Thoracic aorta (tissue), 2 donors: ENCODE measurements at regions not wholly inside any gene's neighbourhood (a gene's known extent, or its start where the extent isn't known, plus 50 kb on each side); places are given as distances from the start of the nearest gene placed in this dataset.

ENCODE experiments used
- ATAC-seq: fragments of 150-250 bp; one replicate; pipeline ENCODE4 v1.8.0; 2017; ENCODE audit warnings: low read depth; ENCODE audit not compliant: insufficient number of reproducible peaks, low FRiP score
- DNase-seq: peaks from one replicate; pipeline ENCODE4 v3.0.0-alpha.2; 2020; ENCODE audit warnings: low spot score
- H3K27ac ChIP-seq, 2 donors: fragments of 200-600 bp; sonication (generic); 1 replicate in 1 of 2; 2 replicates in 1 of 2; pipeline ENCODE4 v1.5.1; 2016; ENCODE audit warnings: mild to moderate bottlenecking in 2 of 2, moderate library complexity in 2 of 2
- H3K27me3 ChIP-seq: fragments of 200-600 bp; sonication (generic); replicated peaks from 2 replicates; pipeline ENCODE4 v1.6.0; 2016; ENCODE audit warnings: mild to moderate bottlenecking; ENCODE audit not compliant: insufficient read depth
- H3K36me3 ChIP-seq: fragments of 200-600 bp; sonication (generic); one replicate; pipeline ENCODE4 v1.5.1; 2016
- H3K4me1 ChIP-seq, 2 donors: fragments of 200-600 bp; sonication (generic); 1 replicate in 1 of 2; 2 replicates in 1 of 2; pipeline versions ENCODE4 v1.5.1 to v1.6.0; 2016; ENCODE audit warnings: low read depth in 2 of 2, mild to moderate bottlenecking in 1 of 2; ENCODE audit not compliant: control insufficient read depth in 1 of 2
- H3K4me3 ChIP-seq: fragments of 200-600 bp; sonication (generic); 2 replicates; pipeline ENCODE4 v1.5.1; 2016; ENCODE audit warnings: mild to moderate bottlenecking
- H3K9me3 ChIP-seq: fragments of 200-600 bp; sonication (generic); 2 replicates; pipeline ENCODE4 v1.5.1; 2016
- CTCF ChIP-seq: fragments of 200-600 bp; sonication (generic); IDR thresholded peaks from one replicate; pipeline ENCODE4 v1.5.1; 2019; ENCODE audit warnings: antibody characterized with exemption

- Histone ChIP-seq H3K4me3 (no peak overlapping the region), H3K27ac (no peak overlapping the region), H3K27me3 (no peaks in the 10 kb centered on the region), H3K36me3 (no peaks in the 10 kb centered on the region), H3K9me3 (no peaks in the 10 kb centered on the region), H3K4me1 (no peaks in the 10 kb centered on the region)
- no peak for DNase-seq
- ATAC-seq: no peak
- no peak for TF ChIP-seq CTCF
Observed at GRCh38 chr5:130528474-130528873, 624.2 kb downstream of the CHSY3 start.

GRCh38 chr5:130526708-130527107, 622.4 kb downstream of the CHSY3 start:
- Histone ChIP-seq H3K36me3 (no peaks in the 10 kb centered on the region), H3K4me3 (no peak overlapping the region), H3K9me3 (no peaks in the 10 kb centered on the region), H3K4me1 (no peaks in the 10 kb centered on the region), H3K27ac (no peak overlapping the region), H3K27me3 (no peaks in the 10 kb centered on the region)
- no peak for ATAC-seq
- DNase-seq: no peak
- TF ChIP-seq CTCF: no peak

GRCh38 chr5:130520211-130520610, 615.9 kb downstream of the CHSY3 start:
- Histone ChIP-seq H3K9me3 (peaks cover 16% of the 10 kb centered on the region), H3K36me3 (no peaks in the 10 kb centered on the region), H3K27ac (no peak overlapping the region), H3K27me3 (no peaks in the 10 kb centered on the region), H3K4me3 (no peak overlapping the region), H3K4me1 (no peaks in the 10 kb centered on the region)
- TF ChIP-seq CTCF: no peak
- DNase-seq: no peak
- ATAC-seq: no peak

- Histone ChIP-seq H3K27me3 (no peaks in the 10 kb centered on the region), H3K4me1 (no peaks in the 10 kb centered on the region), H3K36me3 (no peaks in the 10 kb centered on the region), H3K4me3 (no peak overlapping the region), H3K9me3 (peaks cover 16% of the 10 kb centered on the region), H3K27ac (no peak overlapping the region)
- TF ChIP-seq CTCF: no peak
- DNase-seq (no peak), ATAC-seq (no peak)
Observed at GRCh38 chr5:130514984-130515690, 610.9 kb downstream of the CHSY3 start.

- H3K9me3 ChIP-seq: no peaks in the 10 kb centered on the region
- H3K36me3 ChIP-seq: no peaks in the 10 kb centered on the region
- DNase-seq (no peak), ATAC-seq (no peak)
- no peaks in the 10 kb centered on the region for H3K27me3 ChIP-seq
- no peak overlapping the region for H3K4me3 ChIP-seq
- TF ChIP-seq CTCF: no peak
- H3K4me1 ChIP-seq: peaks cover 6 to 9% of the 10 kb centered on the region in 2 donors
- no peak overlapping the region for H3K27ac ChIP-seq
Observed at GRCh38 chr5:130502702-130503101, 598.4 kb downstream of the CHSY3 start.
